GM19397 (cell line): ENCODE measurements at regions not wholly inside any gene's neighbourhood (a gene's known extent, or its start where the extent isn't known, plus 50 kb on each side); places are given as distances from the start of the nearest gene placed in this dataset.

Experiments used
- ATAC-seq: cut with Tn5 transposase; IDR thresholded peaks from one replicate; pipeline ENCODE4 v1.9.1; 2021; ENCODE audit warnings: mild to moderate bottlenecking, moderate library complexity; ENCODE audit not compliant: unreplicated experiment

DNA sequence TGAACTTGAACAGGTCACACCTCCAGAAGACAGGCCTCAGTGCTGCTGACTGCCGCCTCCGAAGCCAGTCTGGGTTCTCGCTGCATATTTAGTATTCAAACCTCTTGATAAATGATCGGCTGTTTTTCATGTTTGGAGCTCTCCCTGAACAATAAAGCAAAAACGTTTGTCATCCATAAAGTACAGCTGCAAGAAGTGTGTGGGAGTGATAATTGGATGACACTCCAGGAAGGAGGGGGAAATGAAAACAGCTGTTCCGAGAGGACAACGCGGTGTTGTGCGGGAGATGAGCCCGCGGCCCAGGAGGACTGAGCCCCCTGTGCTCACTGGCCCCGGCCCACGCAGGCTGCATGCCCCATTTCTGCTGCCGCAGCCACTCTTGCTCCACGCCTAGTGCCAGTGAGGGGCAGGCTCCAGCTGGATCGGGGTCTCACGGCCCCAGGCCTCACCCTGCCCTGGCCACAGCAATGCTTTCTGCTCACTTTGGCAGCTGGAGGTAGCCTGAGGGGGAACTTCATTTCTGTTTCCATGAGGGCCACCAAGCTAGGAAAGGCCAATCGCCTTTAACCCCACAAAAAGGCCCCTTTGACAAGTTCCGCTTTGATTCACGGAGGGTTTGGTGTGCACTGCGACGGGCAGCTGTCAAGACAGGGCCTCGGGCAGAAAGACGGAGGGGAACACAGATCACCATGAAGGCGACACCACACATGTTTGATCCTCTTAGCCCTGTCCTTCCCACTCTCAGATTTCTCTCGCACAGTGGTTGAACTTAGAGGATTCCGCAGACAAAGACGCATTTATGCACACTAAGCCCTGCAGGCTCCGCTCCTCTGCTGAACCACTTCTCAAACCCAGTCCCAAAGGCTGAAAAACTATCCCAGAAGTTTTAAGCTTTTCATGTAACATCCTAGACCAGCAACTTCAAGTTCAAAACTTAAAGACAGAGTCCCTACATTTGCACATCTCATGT is 537.6 kb downstream of the EFNB2 start:
- ATAC-seq: no peak

DNA sequence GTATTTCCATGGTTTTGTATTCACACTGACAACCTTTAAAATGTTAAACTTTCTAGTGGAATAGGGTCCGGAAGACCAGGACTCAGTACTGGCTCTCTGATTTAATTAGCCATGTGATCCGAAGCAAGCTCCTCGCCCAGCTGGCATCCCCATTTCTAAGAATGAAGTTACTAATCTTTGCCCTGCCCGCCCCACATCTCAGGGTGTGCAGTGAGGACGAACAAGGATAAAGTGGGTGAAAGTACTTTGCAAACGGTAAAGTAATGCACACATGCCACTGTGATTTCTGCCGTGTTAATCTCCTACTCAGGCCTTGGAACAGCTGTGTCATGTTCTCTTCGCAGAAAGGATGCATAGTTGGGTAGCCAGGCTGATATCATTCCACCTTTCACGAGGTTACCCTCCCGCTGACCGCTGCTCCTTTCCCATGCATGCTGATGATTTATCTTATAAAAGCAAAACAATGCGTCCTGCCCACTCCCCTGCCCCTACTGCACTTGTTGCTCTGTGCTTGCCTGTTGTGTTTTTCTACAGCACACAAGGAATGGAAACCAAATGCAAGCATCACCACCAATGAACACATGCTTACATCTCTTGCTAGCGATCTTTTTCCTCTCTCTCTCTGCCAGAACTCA is 539.0 kb downstream of the EFNB2 start:
- ATAC-seq: no peak

DNA sequence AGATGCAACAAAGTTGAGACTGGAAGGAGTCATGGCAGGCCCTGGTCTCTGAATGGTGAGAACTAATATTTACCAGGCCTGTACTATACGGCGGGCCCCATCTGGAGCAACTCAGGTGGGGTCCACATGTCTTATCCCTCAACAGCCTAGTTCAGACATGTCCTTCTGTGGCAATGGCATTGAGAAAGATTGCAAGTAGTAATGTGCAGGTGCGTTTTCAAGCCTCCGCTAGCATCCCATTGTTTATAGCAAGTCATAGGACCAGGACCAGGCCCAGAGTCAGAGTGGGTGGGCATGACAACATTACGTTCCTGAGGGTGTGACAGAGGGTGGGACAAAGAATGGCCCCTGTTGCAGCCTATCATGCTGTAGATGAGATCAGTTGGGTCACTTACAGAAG is 541.1 kb downstream of the EFNB2 start:
- ATAC-seq: no peak

GRCh38 chr13:105991622-105992277 is 543.7 kb downstream of the EFNB2 start:
- ATAC-seq: no peak

DNA sequence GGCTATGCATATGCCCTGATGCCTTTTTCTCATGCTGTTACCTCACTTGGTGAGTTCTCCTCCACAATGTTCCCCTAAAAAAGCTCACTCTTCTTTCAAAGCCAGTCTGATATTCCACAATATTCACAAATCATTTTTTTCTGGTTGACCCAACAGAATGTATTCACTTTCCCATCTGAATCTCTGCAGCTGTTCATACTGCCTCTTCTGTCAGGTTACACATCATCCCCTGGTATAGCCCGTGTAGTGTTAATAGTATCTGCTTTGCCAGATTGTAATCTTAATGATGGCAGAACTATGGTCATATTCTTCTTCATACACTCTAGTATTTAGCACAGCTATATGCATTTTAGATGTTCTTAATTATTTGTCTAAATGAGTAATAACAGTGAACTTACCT is 544.3 kb downstream of the EFNB2 start:
- no peak for ATAC-seq

DNA sequence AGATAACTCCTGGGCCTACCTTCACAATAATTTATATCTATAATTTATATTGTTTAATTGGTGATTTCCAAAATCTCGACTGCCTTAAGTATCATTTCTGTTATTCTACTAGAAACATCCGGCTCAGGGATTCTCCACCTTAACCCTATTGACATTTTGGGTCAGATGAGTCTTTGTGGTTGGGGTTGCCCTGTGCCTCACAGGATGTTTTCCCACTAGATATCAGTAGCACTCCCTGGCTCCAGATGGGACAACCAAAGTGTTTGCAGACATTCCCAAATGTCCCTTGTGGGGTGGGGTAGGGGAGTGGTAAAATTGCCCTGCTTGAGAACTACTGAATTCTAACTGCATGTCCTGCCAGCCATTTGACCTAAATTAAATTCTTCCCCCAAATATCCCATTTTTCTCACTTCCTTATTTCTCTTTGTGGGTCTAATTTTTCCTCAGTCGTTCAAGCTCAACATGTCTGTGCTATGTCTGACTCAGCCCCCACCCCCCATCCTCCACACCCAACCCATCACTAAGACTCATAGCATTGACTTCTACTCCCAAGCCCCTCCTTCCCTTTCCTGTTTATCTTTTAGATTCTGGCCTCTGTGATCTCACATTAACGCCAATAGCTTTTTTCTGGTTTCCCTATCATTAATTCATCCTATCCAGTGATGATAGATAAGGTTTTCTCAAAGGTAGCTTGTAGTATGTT is 545.1 kb downstream of the EFNB2 start:
- no peak for ATAC-seq

DNA sequence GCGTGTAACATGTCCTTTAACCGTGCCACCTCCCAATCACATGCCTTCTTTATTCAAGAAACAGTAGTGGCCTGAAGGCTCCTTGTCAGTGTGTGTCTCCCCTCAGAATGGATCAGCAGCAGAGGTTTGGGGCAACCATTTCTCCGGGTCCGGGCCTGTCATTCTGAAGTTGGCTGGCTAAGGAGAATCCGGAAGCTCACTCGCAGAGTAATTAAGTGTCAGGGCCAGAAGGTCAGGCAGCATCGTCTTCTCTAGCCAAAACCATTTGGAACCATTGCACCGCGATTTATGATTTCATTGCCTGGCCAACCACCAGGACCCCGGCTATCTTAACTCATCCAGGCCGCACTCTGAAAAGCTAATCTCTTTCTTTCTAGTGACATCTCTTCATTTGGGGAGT is 550.8 kb downstream of the EFNB2 start:
- ATAC-seq: no peak

- ATAC-seq: no peak
Measured at GRCh38 chr13:105984236-105984635, 551.2 kb downstream of the EFNB2 start.

GRCh38 chr13:105982219-105982930 is 553.1 kb downstream of the EFNB2 start:
- ATAC-seq: no peak

DNA sequence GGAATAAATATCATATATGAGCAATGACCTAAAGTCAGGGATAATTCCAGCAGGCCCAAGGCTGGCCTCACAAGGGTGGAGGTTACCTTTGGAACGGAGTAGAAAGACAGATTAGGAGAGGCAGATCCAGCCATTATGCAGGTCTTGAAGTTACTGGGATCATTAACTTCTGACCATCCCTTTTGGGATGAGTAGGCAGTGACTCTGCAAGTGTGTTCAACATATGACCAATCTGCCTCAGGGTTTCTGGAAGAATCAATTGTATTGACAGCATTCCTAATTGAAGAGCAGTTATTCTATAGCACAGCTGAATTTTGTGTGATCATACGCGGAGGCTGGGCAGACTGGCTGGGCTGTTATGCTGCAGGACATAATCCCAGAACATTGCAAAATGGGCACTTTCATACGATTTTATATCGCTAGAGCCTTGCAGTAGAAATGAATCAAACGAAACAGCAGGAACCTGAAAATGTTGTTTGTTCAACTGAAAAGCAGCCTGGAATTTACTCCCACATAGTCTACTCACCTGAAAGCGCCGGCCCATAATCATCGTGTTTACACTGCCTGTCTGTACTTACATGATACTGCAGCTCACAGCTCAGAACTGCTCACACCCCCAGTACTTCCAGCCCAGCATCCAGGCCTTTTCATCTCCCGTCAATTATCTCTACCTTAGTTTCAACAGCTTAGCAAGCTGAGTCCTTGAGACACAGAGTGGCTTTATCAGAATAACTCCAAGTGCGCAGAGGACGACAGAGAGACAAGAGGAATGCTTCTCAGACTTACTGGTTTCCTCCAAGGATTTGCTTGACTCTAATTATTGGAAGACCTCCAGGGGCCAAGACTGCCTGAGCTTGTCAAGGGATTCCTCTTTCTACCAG is 556.1 kb downstream of the EFNB2 start:
- ATAC-seq: no peak

DNA sequence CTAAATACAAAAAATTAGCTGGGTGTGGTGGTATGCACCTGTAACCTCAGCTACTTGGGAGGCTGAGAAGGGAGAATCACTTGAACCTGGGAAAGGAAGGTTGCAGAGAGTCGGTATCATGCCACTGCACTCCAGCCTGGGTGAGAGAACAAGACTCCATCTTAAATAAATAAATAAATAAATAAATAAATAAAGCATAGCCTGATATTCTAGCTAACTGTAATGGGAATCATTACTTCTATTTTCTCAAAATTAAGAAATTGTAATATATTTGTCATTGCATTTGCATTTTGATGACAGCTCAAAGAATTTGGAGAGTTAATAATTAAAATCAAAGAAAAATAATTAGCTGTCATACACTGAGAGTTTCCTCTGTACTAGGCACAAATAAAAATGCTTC is 561.1 kb downstream of the EFNB2 start:
- ATAC-seq: no peak

- no peak for ATAC-seq
Measured at GRCh38 chr13:105972811-105973590, 562.5 kb downstream of the EFNB2 start.

DNA sequence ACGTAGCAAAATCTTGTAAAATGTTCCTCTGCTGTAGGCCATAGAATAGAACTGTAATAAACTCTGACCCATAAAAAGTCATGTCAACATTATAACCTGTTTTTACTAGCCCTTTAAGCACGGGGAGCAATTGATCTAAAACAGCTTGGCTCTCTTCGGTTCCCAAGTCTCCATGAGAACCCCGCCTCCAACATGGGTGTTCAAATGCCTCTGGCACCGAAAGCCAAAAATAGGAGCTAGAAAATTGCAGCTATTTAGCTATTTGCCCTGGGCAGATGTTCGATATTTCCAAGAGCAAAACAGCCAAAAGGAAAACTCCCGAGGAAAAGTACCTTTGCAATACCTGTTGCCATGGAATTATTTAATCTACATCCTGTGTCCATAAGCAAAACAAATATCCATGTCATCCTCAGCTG is 563.1 kb downstream of the EFNB2 start:
- ATAC-seq: no peak

DNA sequence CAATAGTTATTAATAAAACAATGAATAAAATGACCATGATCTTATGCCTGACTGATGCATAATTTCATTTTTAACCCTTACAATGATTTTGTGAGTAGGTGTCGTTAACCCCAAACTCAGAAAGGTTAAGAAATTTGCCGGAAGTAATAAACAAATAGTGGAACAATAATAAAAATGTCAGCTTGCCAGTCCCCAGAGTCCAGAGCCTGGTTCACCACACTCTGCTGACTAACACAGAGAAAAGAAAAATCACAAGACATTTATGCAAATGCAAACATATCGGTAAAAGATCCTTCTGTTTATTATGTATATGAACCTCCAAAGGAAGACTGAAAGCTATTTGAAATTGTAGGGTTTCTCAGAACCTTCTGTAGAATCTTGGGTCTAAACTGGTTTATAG is 563.7 kb downstream of the EFNB2 start:
- no peak for ATAC-seq

DNA sequence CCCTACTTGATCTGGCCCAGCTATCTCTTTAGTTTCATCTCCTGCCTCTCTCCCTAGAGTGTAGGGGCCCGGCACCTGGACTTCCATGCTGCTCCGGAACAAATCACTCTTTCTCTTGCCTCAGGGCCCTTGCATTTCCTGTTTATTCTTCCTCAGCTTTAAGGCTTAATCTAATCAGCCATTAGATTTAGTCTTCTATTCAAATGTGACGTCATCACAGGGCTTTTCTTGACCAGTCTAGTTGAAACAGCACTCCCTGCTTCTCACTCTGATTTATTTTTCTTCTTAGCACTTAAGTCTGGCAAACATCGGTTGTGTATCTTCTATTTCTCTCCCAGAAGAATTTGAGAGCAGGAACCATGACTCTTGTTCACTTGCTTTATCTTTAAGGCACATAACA is 564.1 kb downstream of the EFNB2 start:
- no peak for ATAC-seq

GRCh38 chr13:105969761-105970160 is 565.7 kb downstream of the EFNB2 start:
- no peak for ATAC-seq

GRCh38 chr13:105965910-105966309 is 569.6 kb downstream of the EFNB2 start:
- no peak for ATAC-seq

GRCh38 chr13:105962080-105962479 is 573.4 kb downstream of the EFNB2 start:
- ATAC-seq: no peak

DNA sequence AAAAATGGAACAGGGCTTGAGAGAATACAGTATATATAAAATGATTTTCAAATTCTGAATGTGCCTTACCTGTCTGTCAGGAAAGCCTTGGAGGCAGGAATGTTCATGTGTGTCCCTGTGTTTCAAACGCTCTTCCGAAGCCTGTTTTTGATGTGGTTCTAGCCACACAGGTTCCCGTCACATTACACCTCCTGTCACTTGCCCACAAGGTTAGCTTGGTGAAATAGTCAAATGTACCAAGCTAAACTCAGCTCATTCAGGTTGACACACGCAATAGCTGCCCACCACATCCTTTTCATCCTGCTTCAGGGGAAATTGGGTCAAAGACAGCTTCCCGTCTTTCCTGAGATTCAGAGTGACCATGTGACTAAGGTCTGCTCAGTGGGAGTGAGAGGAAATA is 574.0 kb downstream of the EFNB2 start:
- no peak for ATAC-seq
